ENCODE measurements at regions not wholly inside any gene's neighbourhood (a gene's known extent, or its start where the extent isn't known, plus 50 kb on each side); places are given as distances from the start of the nearest gene placed in this dataset.

- H3K27ac Mint-ChIP-seq (ENCODE audit: unreplicated experiment), result no peak overlapping the region
- intact Hi-C loops (cut with micrococcal nuclease; ENCODE audit: unreplicated experiment), result no loop called here
- no peaks in the 10 kb centered on the region for H3K4me1 Mint-ChIP-seq (ENCODE audit: low read depth, unreplicated experiment)
- no peaks in the 10 kb centered on the region for H3K9me3 Mint-ChIP-seq (ENCODE audit: low read depth, unreplicated experiment)
- no peak overlapping the region for H3K4me3 Mint-ChIP-seq (ENCODE audit: low read depth, unreplicated experiment)
- CTCF ChIA-PET, result no interaction called here
- no peak for DNase-seq
- H3K27me3 Mint-ChIP-seq (ENCODE audit: unreplicated experiment), result no peaks in the 10 kb centered on the region
- H3K36me3 Mint-ChIP-seq (ENCODE audit: insufficient read depth, unreplicated experiment), result no peaks in the 10 kb centered on the region
- no TSS peak for BruUV-seq (replicated peaks)
- no peak for TF ChIP-seq CTCF (IDR thresholded peaks at IDR 0.05; ENCODE audit: unreplicated experiment)
These were observed 1142.3 kb downstream of the NLGN4X start for GRCh38 chrX:5086388-5086787.

- Mint-ChIP-seq H3K36me3 (ENCODE audit: insufficient read depth, unreplicated experiment) (no peaks in the 10 kb centered on the region), H3K9me3 (ENCODE audit: low read depth, unreplicated experiment) (no peaks in the 10 kb centered on the region), H3K4me1 (ENCODE audit: low read depth, unreplicated experiment) (no peaks in the 10 kb centered on the region), H3K4me3 (ENCODE audit: low read depth, unreplicated experiment) (no peak overlapping the region), H3K27me3 (ENCODE audit: unreplicated experiment) (no peaks in the 10 kb centered on the region), H3K27ac (ENCODE audit: unreplicated experiment) (no peak overlapping the region)
- BruUV-seq (replicated peaks), result no TSS peak
- intact Hi-C loops (cut with micrococcal nuclease; ENCODE audit: unreplicated experiment), result no loop called here
- DNase-seq, result no peak
- TF ChIP-seq CTCF (IDR thresholded peaks at IDR 0.05; ENCODE audit: unreplicated experiment), result no peak
- CTCF ChIA-PET, result interaction anchor here (0.7 kb wide), 1 partner anchor 36 kb away, joined by 6 read pairs; no protein-coding TSS in a partner anchor
These were observed 1144.4 kb downstream of the NLGN4X start for GRCh38 chrX:5084279-5084678.

DNA sequence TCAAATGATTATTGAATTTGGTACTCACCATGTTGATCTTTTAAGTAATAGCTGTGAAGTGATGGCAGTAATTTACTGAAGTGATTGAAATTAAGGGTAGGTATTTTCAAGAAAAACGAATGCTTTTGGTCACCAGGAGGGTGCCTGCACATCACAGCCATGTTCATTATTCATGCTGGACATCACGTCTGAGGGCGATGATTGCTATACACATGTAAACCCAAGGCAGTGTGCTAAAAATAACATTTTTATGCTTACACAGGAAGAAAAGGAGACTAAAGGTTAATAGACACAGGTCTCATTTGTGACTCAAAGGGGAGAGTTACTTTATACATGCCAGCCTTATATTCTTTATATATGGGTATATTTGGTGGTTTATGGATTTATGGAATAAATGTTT, 1146.0 kb downstream of the NLGN4X start:
- Mint-ChIP-seq H3K9me3 (ENCODE audit: low read depth, unreplicated experiment) (no peaks in the 10 kb centered on the region), H3K27me3 (ENCODE audit: unreplicated experiment) (no peaks in the 10 kb centered on the region), H3K4me3 (ENCODE audit: low read depth, unreplicated experiment) (no peak overlapping the region), H3K27ac (ENCODE audit: unreplicated experiment) (no peak overlapping the region), H3K4me1 (ENCODE audit: low read depth, unreplicated experiment) (no peaks in the 10 kb centered on the region), H3K36me3 (ENCODE audit: insufficient read depth, unreplicated experiment) (no peaks in the 10 kb centered on the region)
- DNase-seq, result no peak
- CTCF ChIA-PET, result no interaction called here
- no TSS peak for BruUV-seq (replicated peaks)
- intact Hi-C loops (cut with micrococcal nuclease; ENCODE audit: unreplicated experiment), result no loop called here
- TF ChIP-seq CTCF (IDR thresholded peaks at IDR 0.05; ENCODE audit: unreplicated experiment), result no peak

DNA sequence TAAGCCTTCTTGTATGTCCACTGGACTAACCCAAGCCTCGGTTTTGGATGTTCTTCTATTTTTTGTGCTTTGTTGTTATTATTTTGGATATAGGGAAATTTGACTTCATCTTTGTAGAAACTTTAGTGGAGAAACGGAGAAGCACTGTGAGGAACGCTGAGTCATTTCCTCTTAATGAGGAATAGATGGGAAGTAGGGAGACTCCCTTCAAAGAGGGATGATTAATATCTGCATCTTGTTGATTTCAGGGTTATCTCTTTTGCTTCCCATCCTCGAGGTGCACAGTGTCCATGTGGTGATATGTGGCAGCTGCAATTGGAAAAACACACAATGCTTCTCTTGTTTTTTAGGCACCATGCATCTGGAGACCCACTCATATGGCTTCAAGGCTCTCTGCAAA, 1147.9 kb downstream of the NLGN4X start:
- no peak for DNase-seq
- no peaks in the 10 kb centered on the region for H3K9me3 Mint-ChIP-seq (ENCODE audit: low read depth, unreplicated experiment)
- no peaks in the 10 kb centered on the region for H3K36me3 Mint-ChIP-seq (ENCODE audit: insufficient read depth, unreplicated experiment)
- no peaks in the 10 kb centered on the region for H3K27me3 Mint-ChIP-seq (ENCODE audit: unreplicated experiment)
- no peak for TF ChIP-seq CTCF (IDR thresholded peaks at IDR 0.05; ENCODE audit: unreplicated experiment)
- no peaks in the 10 kb centered on the region for H3K4me1 Mint-ChIP-seq (ENCODE audit: low read depth, unreplicated experiment)
- CTCF ChIA-PET, result no interaction called here
- H3K4me3 Mint-ChIP-seq (ENCODE audit: low read depth, unreplicated experiment), result no peak overlapping the region
- no peak overlapping the region for H3K27ac Mint-ChIP-seq (ENCODE audit: unreplicated experiment)
- BruUV-seq (replicated peaks), result no TSS peak
- intact Hi-C loops (cut with micrococcal nuclease; ENCODE audit: unreplicated experiment), result no loop called here

- no peaks in the 10 kb centered on the region for H3K27me3 Mint-ChIP-seq (ENCODE audit: unreplicated experiment)
- no peaks in the 10 kb centered on the region for H3K4me1 Mint-ChIP-seq (ENCODE audit: low read depth, unreplicated experiment)
- no peak overlapping the region for H3K4me3 Mint-ChIP-seq (ENCODE audit: low read depth, unreplicated experiment)
- no peaks in the 10 kb centered on the region for H3K36me3 Mint-ChIP-seq (ENCODE audit: insufficient read depth, unreplicated experiment)
- intact Hi-C loops (cut with micrococcal nuclease; ENCODE audit: unreplicated experiment), result no loop called here
- no peak overlapping the region for H3K27ac Mint-ChIP-seq (ENCODE audit: unreplicated experiment)
- no peak for TF ChIP-seq CTCF (IDR thresholded peaks at IDR 0.05; ENCODE audit: unreplicated experiment)
- H3K9me3 Mint-ChIP-seq (ENCODE audit: low read depth, unreplicated experiment), result no peaks in the 10 kb centered on the region
- CTCF ChIA-PET, result no interaction called here
- no TSS peak for BruUV-seq (replicated peaks)
- DNase-seq, result no peak
These were observed 1160.1 kb downstream of the NLGN4X start for GRCh38 chrX:5068550-5068949.

Data from Calu3 (cell line).